GM21619 (cell line): ENCODE measurements at regions not wholly inside any gene's neighbourhood (a gene's known extent, or its start where the extent isn't known, plus 50 kb on each side); places are given as distances from the start of the nearest gene placed in this dataset.
"Not testable (repeated sequence)": the region's sequence is repeated elsewhere in the genome, so short reads cannot be mapped to it uniquely, and the experiment has no call there.

Source experiments
- ATAC-seq: cut with Tn5 transposase; IDR thresholded peaks from one replicate; pipeline ENCODE4 v1.9.1; 2021; ENCODE audit not compliant: unreplicated experiment

DNA sequence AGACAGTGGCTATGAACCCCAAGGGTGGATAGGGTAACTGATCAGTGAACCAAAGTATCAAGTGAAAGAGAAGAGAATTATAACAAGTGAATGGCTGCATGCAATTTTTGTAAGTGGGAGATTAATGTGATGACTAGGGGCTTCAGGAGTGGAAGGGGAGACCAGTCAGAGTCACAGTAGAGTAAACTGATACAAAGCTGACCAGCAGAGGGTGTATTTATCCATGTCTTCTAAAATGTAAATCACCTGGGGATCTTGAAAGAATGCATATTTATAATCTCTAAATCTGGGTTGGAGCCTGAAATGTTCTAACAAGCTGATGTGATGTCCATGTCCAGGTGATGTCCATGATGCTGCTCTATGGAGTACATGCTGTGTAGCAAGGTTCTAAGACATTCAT, 1351.3 kb upstream of the CHAC2 start:
- ATAC-seq = no peak

DNA sequence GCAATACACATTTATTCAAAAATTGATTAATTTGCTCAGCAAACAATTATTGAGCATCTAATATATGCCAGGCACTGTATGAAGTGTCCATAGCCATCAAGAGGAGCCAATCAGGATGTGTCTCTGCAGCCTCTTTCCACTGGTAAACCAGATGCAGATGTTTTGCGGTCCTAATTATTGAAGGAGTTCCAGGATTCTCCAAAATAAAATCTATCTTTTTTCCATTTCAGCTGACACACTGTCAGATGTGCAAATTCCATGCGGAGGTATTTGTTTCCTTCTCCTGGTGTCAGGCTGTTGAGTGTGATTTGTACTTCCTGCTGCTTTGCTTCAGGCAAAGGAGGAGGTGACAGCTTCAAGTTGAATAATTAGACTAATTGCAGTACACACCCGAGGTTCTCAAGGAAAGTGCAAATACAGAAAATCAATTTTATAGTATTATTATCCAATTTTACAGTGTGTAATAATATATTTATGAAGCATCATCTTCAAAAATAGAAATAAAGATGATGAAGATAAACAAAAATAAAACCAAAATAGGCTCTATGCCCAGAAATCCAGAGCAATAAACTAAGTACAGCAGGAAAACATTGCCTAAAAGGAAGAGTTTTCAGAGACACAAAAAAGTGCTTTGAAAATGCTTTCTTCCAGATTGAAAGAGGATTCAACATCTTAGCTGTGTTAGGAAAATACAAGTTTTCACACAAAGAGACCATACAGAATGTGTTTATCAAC, 1352.9 kb upstream of the CHAC2 start:
- no peak for ATAC-seq

DNA sequence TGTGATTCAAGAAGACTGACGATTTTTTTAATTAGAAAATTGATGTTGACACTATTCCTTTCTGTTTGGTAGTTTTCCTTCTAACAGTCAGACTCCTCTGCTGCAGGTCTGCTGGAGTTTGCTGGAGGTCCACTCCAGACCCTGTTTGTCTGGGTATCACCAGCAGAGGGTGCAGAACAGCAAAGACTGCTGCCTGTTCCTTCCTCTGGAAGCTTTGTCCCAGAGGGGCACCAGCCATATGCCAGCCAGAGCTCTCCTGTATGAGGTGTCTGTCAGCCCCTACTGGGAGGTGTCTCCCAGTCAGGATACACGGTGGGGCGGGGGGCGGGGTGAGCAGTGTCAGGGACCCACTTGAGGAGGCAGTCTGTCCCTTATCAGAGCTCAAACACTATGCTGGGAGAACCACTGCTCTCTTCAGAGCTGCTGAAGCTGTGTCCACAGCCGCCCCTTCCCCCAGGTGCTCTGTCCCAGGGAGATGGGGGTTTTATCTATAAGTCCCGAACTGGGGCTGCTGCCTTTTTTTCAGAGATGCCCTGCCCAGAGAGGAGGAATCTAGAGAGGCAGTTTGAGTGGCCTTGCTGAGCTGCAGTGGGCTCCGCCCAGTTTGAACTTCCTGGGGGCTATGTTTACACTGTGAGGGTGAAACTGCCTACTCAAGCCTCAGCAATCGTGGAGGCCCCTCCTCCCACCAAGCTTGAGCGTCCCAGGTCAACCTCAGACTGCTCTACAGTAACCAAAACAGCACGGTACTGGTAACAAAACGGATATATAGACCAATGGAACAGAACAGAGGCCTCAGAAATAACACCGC, 1358.1 kb upstream of the CHAC2 start:
- not testable (repeated sequence) for ATAC-seq

DNA sequence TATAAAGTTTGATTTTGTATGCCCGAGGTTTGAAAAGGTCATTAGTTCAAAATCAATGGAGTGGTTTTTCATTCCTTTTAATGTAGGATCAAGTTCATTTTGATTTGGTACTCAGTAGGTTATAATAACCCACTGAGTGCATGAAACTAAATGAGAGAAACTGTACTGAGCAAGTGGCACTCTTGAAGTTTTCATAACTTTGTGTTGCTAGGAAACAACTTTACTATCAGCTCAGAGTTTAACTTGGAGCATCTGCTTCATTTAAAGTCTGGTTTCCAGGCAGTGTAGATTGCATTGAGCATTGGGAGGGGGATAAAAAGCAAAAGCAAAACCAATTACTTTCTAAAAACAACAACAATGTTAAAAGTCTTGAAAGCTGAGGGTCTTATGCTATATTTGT, 1361.6 kb upstream of the CHAC2 start:
- no peak for ATAC-seq

- no peak for ATAC-seq
Measured at GRCh38 chr2:52404866-52405265, 1362.7 kb upstream of the CHAC2 start.

GRCh38 chr2:52404046-52404445, 1363.6 kb upstream of the CHAC2 start:
- no peak for ATAC-seq

GRCh38 chr2:52402128-52402527, 1365.5 kb upstream of the CHAC2 start:
- ATAC-seq = no peak

- no peak for ATAC-seq
Measured at GRCh38 chr2:52396836-52397235, 1364.9 kb upstream of the NRXN1 start.

DNA sequence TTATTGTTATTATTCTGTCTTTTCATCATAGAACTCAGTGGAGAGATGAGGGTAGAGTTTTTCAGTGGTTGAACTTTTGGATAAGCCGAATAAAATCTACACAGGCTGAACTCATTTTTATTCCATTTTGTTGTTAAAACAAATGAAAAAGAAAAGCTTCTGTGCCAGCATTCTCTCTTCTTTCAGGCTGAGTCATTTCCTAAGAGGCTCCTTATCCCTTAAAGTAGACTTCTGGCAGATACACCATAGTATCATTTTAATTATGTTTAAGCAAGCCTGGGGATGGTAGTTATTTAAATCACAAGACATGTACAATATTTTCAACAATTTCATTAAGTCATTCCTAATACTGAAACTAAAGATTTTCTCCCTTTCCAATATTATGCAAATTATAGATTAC, 1364.0 kb upstream of the NRXN1 start:
- no peak for ATAC-seq

DNA sequence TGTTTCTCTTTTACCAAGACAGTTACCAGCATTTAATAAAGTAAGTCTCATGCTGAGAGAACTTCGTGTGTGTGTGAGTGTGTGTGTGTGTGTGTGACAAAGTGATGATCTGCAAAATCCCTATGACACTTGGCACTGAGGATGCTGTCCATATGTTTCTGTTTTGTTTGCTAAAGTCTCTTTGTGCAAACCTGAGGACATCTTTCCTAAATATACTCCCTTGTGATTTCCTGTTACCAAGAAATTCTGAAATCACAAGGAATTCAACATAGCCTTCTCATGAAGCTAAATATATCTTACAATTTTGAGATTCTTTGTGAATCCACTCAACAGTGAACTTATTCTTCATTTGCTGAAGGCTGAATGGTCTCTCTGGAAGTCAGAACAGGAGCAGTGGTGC, 1359.7 kb upstream of the NRXN1 start:
- no peak for ATAC-seq

GRCh38 chr2:52390651-52391050, 1358.7 kb upstream of the NRXN1 start:
- no peak for ATAC-seq

DNA sequence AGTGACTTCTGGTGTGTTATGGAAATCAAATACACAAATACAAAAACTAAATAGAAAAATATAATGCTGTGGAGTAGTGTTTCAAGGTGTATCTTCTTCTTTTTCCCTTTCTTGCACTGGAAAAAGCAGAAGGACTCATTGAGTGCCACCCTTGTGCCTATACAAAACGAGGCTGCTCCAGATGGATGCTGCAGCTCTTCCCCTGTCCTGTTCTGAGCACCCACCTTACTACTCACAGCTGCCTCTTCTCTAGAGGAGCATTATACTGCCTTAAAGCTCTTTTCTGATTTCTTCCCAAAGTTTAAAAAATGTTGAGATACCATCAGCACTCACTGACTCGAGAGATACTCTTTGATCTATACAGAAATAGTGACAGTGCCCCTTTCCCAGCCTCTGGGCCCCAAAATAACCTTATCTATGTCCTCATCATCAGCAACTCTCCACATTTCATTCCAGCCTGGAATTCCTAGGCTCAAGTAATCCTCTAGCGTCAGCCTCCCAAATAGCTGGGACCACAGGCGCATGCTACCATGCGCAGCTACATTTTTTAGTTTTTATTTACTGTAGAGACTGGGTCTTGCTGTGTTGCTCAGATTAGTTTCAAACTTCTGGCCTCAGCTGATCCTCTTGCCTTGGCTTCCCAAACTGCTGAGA, 1356.1 kb upstream of the NRXN1 start:
- ATAC-seq = no peak

GRCh38 chr2:52386433-52387030, 1354.6 kb upstream of the NRXN1 start:
- no peak for ATAC-seq

GRCh38 chr2:52383541-52383940, 1351.6 kb upstream of the NRXN1 start:
- no peak for ATAC-seq

DNA sequence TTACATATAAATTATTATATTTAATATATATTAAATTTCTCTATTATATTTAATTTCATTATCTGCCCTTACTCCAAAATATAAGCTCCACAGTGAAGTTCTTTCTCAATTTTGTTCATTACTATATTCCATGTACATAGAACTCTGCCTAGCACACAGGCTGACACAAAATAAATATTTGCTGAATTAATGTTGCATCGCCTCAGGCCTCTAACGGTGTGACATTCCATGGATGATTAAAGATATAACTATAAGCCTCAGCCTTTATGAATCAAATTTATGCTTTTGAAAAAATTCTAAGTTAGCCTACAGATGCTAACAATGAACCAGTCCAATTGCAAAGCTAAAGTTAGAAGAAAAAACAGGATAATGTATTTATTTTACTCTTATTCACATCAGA, 1337.2 kb upstream of the NRXN1 start:
- ATAC-seq = no peak

GRCh38 chr2:52368141-52368540, 1336.2 kb upstream of the NRXN1 start:
- no peak for ATAC-seq

- ATAC-seq = no peak
Measured at GRCh38 chr2:52365946-52366345, 1334.0 kb upstream of the NRXN1 start.

- ATAC-seq = no peak
Measured at GRCh38 chr2:52356556-52356955, 1324.6 kb upstream of the NRXN1 start.

- no peak for ATAC-seq
Measured at GRCh38 chr2:52347292-52347691, 1315.4 kb upstream of the NRXN1 start.

DNA sequence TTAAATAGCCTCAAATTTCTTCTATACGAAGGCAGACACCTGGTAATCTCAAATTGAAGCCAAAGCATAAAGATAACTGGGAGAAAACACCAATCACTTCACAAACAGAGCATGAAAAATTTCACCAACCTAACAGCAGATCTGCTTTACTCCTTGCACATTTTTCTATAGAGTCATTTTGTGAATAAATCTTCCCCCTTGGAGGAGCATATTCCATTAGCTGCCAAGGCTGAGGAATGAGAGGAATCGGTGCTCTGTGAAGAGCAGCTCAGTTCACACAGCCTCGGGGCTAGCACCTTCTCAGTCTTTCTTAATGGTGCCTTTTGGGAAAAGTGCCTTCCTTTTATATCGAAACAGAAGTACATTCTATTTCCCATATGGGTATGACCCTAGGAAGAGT, 1313.7 kb upstream of the NRXN1 start:
- no peak for ATAC-seq

GRCh38 chr2:52345082-52345481, 1313.2 kb upstream of the NRXN1 start:
- ATAC-seq = no peak
